ENCODE measurements at regions not wholly inside any gene's neighbourhood (a gene's known extent, or its start where the extent isn't known, plus 50 kb on each side); places are given as distances from the start of the nearest gene placed in this dataset.
A peak's percentile ranks its signal among the peaks of the same experiment; 100 is the strongest.

DNA sequence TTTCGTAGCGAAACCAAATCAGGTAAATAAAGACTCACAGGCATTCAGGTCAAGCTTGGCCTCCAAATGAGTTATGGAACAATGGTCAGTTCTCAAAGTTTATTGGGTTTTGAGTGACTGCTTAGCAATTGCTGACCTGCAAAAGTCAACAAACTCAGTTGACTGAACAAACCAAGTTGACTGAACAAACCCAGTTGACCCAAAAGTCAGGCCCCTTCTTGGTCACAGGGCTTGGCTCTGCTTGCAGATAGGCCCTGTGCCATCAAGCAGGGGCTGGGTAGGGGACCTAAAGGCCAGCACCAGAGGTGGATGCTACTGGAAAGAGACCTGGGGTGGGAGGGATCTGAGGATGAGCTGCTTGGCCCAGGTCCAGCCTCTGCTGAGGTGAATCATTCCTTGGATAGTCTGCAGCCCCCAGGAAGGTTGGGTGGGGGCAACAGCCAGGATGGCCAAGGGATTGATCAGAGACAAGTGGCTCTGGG is 64.6 kb downstream of the GADD45G start:
- ATAC-seq (ENCODE audit: insufficient read depth, low FRiP score) (no peak), DNase-seq (no peak)
- H3K27me3 ChIP-seq (ENCODE audit: control insufficient read depth in 3 of 3, insufficient read depth in 3 of 3, low read length in 2 of 3), result no peaks in the 10 kb centered on the region
- no peak for TF ChIP-seq CTCF (IDR thresholded peaks at IDR 0.05; ENCODE audit: control extremely low read depth, extremely low read depth)
- WGBS, 2 donors, result 71 to 78% methylated on average over 2 of the region's 2 CpGs
- no peaks in the 10 kb centered on the region for H3K36me3 ChIP-seq (ENCODE audit: control insufficient read depth in 4 of 4, insufficient read depth in 4 of 4, low read length in 4 of 4)
- no peak overlapping the region for H3K4me3 ChIP-seq
- no peak overlapping the region for H3K9ac ChIP-seq (ENCODE audit: insufficient read depth in 1 of 2, low read length in 2 of 2)
- peaks cover 0 to 8% (median 0%) of the 10 kb centered on the region in 5 donors for H3K4me1 ChIP-seq (ENCODE audit: control insufficient read depth in 5 of 5, insufficient read depth in 5 of 5, low read length in 5 of 5)
- H3K27ac ChIP-seq (ENCODE audit: low read depth in 1 of 2, low read length in 1 of 2), result peak overlapping the region in 1 of 2 donors; percentile 50
- H3K9me3 ChIP-seq (ENCODE audit: control insufficient read depth in 4 of 4, insufficient read depth in 3 of 4, low read length in 3 of 4), result peaks cover 0 to 2% (median 0%) of the 10 kb centered on the region in 4 donors

- no peak overlapping the region for H3K27ac ChIP-seq (ENCODE audit: low read depth in 1 of 2, low read length in 1 of 2)
- TF ChIP-seq CTCF (IDR thresholded peaks at IDR 0.05; ENCODE audit: control extremely low read depth, extremely low read depth), result no peak
- no peaks in the 10 kb centered on the region for H3K36me3 ChIP-seq (ENCODE audit: control insufficient read depth in 4 of 4, insufficient read depth in 4 of 4, low read length in 4 of 4)
- WGBS, 2 donors, result 95 to 97% methylated on average over 5 of the region's 5 CpGs
- no peak for DNase-seq
- H3K4me3 ChIP-seq, result no peak overlapping the region
- H3K9me3 ChIP-seq (ENCODE audit: control insufficient read depth in 4 of 4, insufficient read depth in 3 of 4, low read length in 3 of 4), result peaks cover 0 to 2% (median 0%) of the 10 kb centered on the region in 4 donors
- H3K9ac ChIP-seq (ENCODE audit: insufficient read depth in 1 of 2, low read length in 2 of 2), result no peak overlapping the region
- ATAC-seq (ENCODE audit: insufficient read depth, low FRiP score), result no peak
- H3K4me1 ChIP-seq (ENCODE audit: control insufficient read depth in 5 of 5, insufficient read depth in 5 of 5, low read length in 5 of 5), result peaks cover 0 to 11% (median 6%) of the 10 kb centered on the region in 5 donors
- no peaks in the 10 kb centered on the region for H3K27me3 ChIP-seq (ENCODE audit: control insufficient read depth in 3 of 3, insufficient read depth in 3 of 3, low read length in 2 of 3)
These were observed 65.3 kb downstream of the GADD45G start for GRCh38 chr9:89670114-89670513.

DNA sequence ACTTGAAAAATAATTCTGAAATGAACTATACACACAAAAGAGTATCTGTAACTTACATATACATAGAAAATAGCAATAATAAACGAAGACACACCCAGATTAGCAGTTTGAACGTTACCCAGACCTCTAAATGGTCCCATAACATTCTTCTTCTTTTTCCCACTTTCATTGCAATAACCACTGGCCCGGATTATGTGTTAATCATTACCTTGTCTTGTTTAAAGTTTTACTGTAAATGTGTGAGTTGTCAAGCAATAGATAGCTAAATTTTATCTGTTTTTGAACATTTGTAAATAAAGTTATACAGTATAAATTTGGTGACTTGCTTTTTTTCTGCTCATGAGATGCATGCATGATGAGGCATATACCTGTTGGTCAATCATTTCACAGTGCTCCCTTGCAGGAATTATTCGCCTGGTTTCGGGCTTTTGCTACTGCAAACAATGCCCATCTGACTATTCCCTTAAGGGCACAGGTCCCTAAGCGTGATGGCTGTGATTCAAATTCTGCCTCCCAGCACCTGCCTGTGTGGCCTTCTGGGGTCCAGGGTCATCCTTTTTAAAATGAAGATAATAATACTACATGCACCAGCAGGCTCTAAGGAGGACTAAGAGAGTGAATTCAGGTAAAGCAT is 66.1 kb downstream of the GADD45G start:
- H3K9ac ChIP-seq (ENCODE audit: insufficient read depth in 1 of 2, low read length in 2 of 2), result no peak overlapping the region
- no peak overlapping the region for H3K4me3 ChIP-seq
- DNase-seq (no peak), ATAC-seq (ENCODE audit: insufficient read depth, low FRiP score) (no peak)
- no peak for TF ChIP-seq CTCF (IDR thresholded peaks at IDR 0.05; ENCODE audit: control extremely low read depth, extremely low read depth)
- H3K9me3 ChIP-seq (ENCODE audit: control insufficient read depth in 4 of 4, insufficient read depth in 3 of 4, low read length in 3 of 4), result peaks cover 0 to 2% (median 0%) of the 10 kb centered on the region in 4 donors
- peaks cover 0 to 17% (median 14%) of the 10 kb centered on the region in 5 donors for H3K4me1 ChIP-seq (ENCODE audit: control insufficient read depth in 5 of 5, insufficient read depth in 5 of 5, low read length in 5 of 5)
- H3K27me3 ChIP-seq (ENCODE audit: control insufficient read depth in 3 of 3, insufficient read depth in 3 of 3, low read length in 2 of 3), result no peaks in the 10 kb centered on the region
- 88 to 91% methylated on average over 6 of the region's 6 CpGs for WGBS, 2 donors
- H3K27ac ChIP-seq (ENCODE audit: low read depth in 1 of 2, low read length in 1 of 2), result no peak overlapping the region
- no peaks in the 10 kb centered on the region for H3K36me3 ChIP-seq (ENCODE audit: control insufficient read depth in 4 of 4, insufficient read depth in 4 of 4, low read length in 4 of 4)
